GM19240 (cell line): ENCODE measurements at regions not wholly inside any gene's neighbourhood (a gene's known extent, or its start where the extent isn't known, plus 50 kb on each side); places are given as distances from the start of the nearest gene placed in this dataset.
"Not testable (repeated sequence)": the region's sequence is repeated elsewhere in the genome, so short reads cannot be mapped to it uniquely, and the experiment has no call there.

Source experiments
- DNase-seq: peaks from one replicate; pipeline ENCODE4 v3.0.0; 2011; ENCODE audit warnings: low spot score; ENCODE audit not compliant: insufficient read length

DNA sequence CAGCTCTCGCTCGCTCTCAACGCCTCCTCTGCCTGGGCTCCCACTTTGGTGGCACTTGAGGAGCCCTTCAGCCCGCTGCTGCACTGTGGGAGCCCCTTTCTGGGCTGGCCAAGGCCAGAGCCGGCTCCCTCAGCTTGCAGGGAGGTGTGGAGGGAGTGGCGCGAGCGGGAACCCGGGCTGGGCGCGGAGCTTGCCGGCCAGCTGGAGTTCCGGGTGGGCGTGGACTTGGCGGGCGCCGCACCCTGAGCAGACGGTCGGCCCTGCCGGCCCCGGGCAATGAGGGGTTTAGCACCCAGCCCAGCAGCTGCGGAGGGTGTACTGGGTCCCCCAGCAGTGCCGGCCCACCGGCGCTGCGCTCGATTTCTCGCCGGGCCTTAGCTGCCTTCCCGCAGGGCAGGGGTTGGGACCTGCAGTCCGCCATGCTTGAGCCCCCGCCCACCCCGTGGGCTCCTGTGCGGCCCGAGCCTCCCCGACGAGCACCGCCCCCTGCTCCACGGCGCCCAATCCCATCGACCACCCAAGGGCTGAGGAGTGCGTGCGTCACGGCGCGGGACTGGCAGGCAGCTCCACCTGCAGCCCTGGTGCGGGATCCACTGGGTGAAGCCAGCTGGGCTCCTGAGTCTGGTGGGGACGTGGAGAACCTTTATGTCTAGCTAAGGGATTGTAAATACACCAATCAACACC is 1128.9 kb downstream of the GATA3 start:
- not testable (repeated sequence) for DNase-seq

GRCh38 chr10:9188022-9188810 is 1133.7 kb downstream of the GATA3 start:
- DNase-seq = no peak

- no peak for DNase-seq
Observed at GRCh38 chr10:9189448-9189847, 1135.0 kb downstream of the GATA3 start.

DNA sequence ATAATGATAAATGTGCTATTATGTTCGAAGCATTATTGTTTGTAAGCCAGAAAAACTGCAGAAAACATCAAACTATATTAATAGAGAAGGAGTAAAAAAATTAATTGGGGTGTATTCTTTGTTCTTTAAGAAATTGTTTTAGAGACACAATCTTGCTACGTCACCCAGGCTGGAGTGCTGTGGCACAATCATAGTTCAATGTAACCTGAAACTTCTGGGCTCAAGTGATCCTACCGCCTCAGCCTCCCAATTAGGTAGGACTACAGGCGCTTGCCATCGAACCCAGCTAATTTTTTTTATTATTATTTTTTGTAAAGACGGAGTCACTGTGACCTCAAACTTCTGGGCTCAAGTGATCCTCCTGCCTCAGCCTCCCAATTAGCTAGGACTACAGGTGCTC is 1138.6 kb downstream of the GATA3 start:
- DNase-seq = no peak

- no peak for DNase-seq
Observed at GRCh38 chr10:9195385-9195784, 1140.9 kb downstream of the GATA3 start.

GRCh38 chr10:9198611-9199010 is 1144.1 kb downstream of the GATA3 start:
- no peak for DNase-seq

- DNase-seq = no peak
Observed at GRCh38 chr10:9205558-9205957, 1151.1 kb downstream of the GATA3 start.

DNA sequence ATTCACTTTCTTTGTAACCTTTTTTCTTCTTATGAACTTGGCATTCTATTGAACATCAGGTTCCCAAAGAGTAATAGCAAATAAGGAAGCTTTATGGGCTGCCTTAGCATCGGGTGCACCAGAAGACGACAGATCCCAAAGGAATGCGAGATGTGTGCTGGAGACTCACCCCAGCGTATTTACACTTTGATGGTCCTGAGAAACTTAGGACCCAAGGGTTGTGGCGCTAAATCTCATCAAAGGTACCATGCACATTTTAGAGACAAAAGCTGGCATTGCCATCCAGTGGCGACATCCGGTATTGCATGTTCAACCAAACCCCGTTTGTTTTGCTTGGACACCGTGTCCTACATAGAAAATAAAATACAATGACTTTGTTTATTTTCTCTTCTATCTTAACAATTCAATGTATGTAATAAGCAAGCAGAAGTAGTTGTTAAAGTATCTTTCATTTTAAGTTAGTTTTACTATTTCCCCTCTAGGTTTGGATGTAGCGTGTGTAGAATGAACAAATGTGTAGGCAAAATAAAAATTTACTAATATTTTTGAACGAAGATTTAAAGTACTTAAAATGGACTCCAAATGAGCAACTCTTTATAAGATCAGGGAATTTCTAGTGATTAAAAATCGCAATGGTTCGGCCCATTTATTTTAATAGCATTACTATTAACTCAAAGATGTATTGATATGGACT is 1154.8 kb downstream of the GATA3 start:
- DNase-seq = peak; percentile 10

- DNase-seq = no peak
Observed at GRCh38 chr10:9211228-9211627, 1156.7 kb downstream of the GATA3 start.

- DNase-seq = no peak
Observed at GRCh38 chr10:9214618-9215017, 1160.1 kb downstream of the GATA3 start.

- DNase-seq = no peak
Observed at GRCh38 chr10:9215121-9215520, 1160.6 kb downstream of the GATA3 start.

DNA sequence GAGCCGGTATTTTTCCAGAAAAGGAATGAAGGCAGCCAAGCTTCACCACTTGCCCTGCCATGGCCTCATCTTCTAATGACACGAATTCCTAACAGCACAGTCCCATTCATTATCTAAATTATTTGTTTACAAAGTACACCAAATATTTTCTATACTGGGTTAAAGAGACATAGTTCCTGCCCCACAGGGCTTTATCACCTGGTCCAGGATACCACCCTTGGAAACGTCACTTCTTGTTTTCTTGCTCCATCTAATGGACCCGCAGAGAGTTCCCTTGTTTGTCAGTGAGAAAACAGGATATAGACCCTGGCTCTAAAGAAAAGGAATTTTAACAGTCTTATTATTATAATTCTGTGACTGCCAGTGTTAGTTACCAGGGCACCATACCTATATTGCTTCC is 1165.4 kb downstream of the GATA3 start:
- DNase-seq = no peak

GRCh38 chr10:9222917-9223316 is 1168.4 kb downstream of the GATA3 start:
- DNase-seq = no peak

DNA sequence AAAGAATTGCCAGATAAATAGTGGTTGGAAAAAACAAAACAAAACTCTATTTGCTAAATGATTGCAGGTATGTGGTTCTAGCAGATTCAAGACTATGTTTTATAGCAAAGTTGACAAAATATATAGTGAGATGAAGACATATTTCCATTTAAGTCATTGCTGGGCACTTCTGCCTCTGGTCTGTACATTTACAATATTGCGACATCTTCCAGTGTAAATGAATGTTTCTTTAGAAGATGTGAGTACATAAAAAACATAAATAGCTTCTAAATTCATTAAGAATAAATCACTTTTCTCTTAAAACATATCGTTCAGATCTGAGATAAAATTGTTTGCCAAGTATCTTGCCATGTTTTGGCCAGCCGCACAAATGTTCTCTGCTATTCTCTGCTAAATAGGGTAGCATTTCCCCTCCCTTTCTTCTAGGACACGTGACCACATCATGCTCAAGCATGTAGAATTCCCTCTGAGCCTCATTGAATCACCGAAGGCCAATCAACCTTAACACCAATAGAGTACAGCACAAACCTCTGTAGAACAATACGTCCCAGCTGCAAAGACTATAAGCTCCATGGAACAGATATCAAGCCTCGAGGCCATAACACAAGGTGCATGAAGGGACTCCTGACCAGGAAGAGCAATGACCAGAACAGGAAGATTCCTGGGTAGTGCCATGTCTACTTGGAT is 1173.3 kb downstream of the GATA3 start:
- DNase-seq = no peak

- DNase-seq = no peak
Observed at GRCh38 chr10:9228771-9229170, 1174.3 kb downstream of the GATA3 start.

DNA sequence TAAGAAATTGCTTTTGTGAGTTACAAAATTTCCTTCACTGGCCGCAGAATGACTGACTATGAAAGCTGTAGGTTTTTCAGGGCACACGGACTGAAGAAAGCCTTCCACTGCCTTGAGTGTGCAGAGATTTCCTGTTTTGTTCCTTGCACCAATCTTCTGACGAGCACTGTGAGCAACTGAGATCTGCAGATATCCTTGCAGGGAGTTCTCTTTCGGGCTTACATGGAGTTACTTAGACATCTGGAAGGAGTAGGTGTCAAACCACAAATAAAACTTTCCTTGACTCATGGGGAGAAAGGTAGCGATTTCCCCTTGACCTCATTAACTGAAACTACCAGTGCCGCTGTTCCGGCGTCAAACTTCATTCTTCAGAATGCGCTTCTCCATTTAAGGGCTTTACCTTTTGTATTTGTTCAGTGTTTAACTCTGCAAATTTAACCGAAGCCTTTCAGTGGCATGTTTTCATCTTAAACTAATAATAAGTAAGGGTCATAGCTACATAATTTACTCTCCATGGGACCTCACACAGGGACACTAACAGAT is 1175.3 kb downstream of the GATA3 start:
- no peak for DNase-seq

DNA sequence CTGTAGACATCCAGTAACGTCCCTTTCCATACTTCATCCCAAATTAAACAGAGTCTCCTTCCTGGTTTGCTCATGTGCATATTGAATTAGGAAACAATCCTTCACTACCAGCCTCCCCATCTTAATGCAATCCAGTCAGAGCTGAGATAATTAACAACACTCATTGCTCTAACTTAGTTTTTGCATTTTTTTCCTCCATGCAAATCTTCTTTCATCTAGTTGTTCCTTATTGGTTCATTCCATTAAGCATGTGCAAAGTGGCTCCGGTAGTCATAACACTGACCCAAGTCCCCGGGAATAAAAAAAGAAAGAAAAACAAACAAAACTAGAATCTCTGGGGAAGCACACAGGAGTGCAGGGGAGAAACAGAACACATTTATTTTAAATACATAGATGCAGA is 1176.1 kb downstream of the GATA3 start:
- no peak for DNase-seq

GRCh38 chr10:9234191-9234590 is 1179.7 kb downstream of the GATA3 start:
- no peak for DNase-seq

- no peak for DNase-seq
Observed at GRCh38 chr10:9238041-9238440, 1183.6 kb downstream of the GATA3 start.

DNA sequence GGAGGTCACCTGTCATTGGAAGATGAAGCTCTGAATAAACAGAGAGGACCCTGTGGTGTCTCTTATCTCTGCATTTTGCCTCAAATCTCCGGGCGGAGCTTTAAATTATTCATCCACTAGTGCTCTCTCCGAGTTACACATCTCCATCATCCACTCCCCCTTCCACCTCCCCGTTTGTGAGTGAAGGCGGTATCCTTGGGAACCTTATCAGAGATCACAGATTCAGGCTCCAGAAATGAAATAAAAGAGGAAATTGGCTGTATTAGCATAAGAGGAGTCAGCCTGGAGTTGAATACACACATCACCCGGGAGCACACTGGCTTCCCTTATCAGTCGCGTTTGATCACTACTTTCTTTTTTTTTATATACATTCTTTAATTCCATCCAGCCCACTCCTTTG is 1184.8 kb downstream of the GATA3 start:
- DNase-seq = no peak

DNA sequence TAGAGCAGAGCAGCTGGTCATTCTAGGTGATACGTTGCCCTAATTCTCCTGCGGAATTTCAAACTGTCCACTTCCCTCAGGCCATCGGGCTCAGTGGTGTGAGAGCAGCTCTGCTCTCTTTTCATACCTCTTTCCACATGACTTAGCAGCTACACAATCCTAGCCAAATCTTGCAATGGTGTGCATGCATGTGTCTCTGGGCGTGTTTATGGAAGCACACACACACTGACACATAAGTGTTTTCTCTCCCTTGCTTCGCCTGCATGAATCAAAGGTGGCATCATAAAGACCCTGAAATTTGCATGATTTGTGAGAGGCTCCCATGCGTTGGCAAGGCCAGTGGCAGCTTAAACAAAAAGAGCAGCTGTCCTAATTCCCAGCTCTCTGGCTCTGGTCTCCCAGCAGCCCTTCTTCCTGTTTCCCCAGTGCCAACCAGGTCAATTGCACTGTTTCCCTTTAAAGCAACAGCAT is 1189.5 kb downstream of the GATA3 start:
- no peak for DNase-seq
